ENCODE measurements at regions not wholly inside any gene's neighbourhood (a gene's known extent, or its start where the extent isn't known, plus 50 kb on each side); places are given as distances from the start of the nearest gene placed in this dataset.

DNA sequence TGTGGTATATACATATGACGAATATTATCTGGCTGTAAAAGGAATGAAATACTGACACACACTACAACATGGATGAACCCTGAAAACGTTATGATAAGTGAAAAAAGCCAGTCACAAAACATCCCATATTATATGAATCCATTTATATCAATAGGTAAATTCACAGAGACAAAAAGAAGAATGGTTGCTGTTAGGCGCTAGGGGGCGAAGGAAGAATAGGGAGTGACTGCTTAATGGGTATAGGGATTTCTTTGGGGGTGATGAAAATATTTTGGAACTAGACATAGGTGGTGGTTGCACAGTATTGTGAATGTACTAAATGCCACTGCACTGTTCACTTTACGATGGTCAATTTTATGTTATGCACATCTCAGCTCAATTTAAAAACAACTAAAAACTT, 96.4 kb upstream of the EGFL6 start:
- BruUV-seq (replicated peaks) = no TSS peak
- CTCF ChIA-PET (ENCODE audit: low intra/inter-chr PET ratio, low total read pairs) = no interaction called here
- Histone ChIP-seq H2AFZ (ENCODE audit: low read length) (no peak overlapping the region), H3K27ac (ENCODE audit: extremely low read length, insufficient read depth, low read length) (no peak overlapping the region), H3K36me3 (replicated peaks in 1 of 2; ENCODE audit: control insufficient read depth in 1 of 2, insufficient read depth in 2 of 2, low read length in 2 of 2) (no peaks in the 10 kb centered on the region), H3K4me1 (ENCODE audit: insufficient read depth, low read length) (no peaks in the 10 kb centered on the region), H4K20me1 (ENCODE audit: insufficient read depth, low read length) (no peaks in the 10 kb centered on the region), H3K9ac (ENCODE audit: insufficient read depth, low read depth, low read length) (no peak overlapping the region), H3K4me2 (ENCODE audit: low read depth, low read length) (no peak overlapping the region), H3K79me2 (ENCODE audit: insufficient read depth, low read length) (no peaks in the 10 kb centered on the region), H3K4me3 (replicated peaks in 1 of 3; ENCODE audit: insufficient read depth in 1 of 3, low read depth in 2 of 3, low read length in 3 of 3) (no peak overlapping the region), H3K9me3 (ENCODE audit: low read length) (no peaks in the 10 kb centered on the region), H3K27me3 (ENCODE audit: control insufficient read depth in 1 of 2, insufficient read depth in 2 of 2, low read length in 2 of 2) (no peaks in the 10 kb centered on the region)
- intact Hi-C loops (cut with micrococcal nuclease; ENCODE audit: unreplicated experiment) = no loop called here
- in situ Hi-C loops (cut with HindIII; ENCODE audit: extremely low pct_ligation_motif_present, low pct_unique_long_range_greater_than_20kb) = no loop called here
- DNase-seq (ENCODE audit: low spot score) (no peak), FAIRE-seq (no peak), ATAC-seq (no peak)
- POLR2A ChIA-PET = no interaction called here
- TF ChIP-seq, protein P1, sequence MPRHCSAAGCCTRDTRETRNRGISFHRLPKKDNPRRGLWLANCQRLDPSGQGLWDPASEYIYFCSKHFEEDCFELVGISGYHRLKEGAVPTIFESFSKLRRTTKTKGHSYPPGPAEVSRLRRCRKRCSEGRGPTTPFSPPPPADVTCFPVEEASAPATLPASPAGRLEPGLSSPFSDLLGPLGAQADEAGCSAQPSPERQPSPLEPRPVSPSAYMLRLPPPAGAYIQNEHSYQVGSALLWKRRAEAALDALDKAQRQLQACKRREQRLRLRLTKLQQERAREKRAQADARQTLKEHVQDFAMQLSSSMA (CRISPR knock-in tag; IDR thresholded peaks at IDR 0.05) = no peak
- TF ChIP-seq, protein P2, sequence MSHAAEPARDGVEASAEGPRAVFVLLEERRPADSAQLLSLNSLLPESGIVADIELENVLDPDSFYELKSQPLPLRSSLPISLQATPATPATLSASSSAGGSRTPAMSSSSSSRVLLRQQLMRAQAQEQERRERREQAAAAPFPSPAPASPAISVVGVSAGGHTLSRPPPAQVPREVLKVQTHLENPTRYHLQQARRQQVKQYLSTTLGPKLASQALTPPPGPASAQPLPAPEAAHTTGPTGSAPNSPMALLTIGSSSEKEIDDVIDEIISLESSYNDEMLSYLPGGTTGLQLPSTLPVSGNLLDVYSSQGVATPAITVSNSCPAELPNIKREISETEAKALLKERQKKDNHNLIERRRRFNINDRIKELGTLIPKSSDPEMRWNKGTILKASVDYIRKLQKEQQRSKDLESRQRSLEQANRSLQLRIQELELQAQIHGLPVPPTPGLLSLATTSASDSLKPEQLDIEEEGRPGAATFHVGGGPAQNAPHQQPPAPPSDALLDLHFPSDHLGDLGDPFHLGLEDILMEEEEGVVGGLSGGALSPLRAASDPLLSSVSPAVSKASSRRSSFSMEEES (CRISPR knock-in tag; IDR thresholded peaks at IDR 0.05) = no peak
- no peak for TF ChIP-seq SKI (IDR thresholded peaks at IDR 0.05; ENCODE audit: partially characterized antibody)
- TF ChIP-seq ARNTL (CRISPR knock-in tag; IDR thresholded peaks at IDR 0.05) = no peak
- TF ChIP-seq, protein P3, sequence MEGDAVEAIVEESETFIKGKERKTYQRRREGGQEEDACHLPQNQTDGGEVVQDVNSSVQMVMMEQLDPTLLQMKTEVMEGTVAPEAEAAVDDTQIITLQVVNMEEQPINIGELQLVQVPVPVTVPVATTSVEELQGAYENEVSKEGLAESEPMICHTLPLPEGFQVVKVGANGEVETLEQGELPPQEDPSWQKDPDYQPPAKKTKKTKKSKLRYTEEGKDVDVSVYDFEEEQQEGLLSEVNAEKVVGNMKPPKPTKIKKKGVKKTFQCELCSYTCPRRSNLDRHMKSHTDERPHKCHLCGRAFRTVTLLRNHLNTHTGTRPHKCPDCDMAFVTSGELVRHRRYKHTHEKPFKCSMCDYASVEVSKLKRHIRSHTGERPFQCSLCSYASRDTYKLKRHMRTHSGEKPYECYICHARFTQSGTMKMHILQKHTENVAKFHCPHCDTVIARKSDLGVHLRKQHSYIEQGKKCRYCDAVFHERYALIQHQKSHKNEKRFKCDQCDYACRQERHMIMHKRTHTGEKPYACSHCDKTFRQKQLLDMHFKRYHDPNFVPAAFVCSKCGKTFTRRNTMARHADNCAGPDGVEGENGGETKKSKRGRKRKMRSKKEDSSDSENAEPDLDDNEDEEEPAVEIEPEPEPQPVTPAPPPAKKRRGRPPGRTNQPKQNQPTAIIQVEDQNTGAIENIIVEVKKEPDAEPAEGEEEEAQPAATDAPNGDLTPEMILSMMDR (CRISPR knock-in tag; IDR thresholded peaks at IDR 0.05) = no peak
- TF ChIP-seq HNRNPLL (IDR thresholded peaks at IDR 0.05; ENCODE audit: low read depth, low read length, poor library complexity, severe bottlenecking) = no peak
- no peak for TF ChIP-seq ZNF354B (CRISPR knock-in tag; IDR thresholded peaks at IDR 0.05)
- no peak for TF ChIP-seq REL (CRISPR knock-in tag; conservative IDR thresholded peaks at IDR 0.05)
- no peak for TF ChIP-seq MZF1 (CRISPR knock-in tag; IDR thresholded peaks at IDR 0.05; ENCODE audit: borderline replicate concordance)
- TF ChIP-seq NKX3-1 (CRISPR knock-in tag; IDR thresholded peaks at IDR 0.05) = no peak
- TF ChIP-seq, protein P4, sequence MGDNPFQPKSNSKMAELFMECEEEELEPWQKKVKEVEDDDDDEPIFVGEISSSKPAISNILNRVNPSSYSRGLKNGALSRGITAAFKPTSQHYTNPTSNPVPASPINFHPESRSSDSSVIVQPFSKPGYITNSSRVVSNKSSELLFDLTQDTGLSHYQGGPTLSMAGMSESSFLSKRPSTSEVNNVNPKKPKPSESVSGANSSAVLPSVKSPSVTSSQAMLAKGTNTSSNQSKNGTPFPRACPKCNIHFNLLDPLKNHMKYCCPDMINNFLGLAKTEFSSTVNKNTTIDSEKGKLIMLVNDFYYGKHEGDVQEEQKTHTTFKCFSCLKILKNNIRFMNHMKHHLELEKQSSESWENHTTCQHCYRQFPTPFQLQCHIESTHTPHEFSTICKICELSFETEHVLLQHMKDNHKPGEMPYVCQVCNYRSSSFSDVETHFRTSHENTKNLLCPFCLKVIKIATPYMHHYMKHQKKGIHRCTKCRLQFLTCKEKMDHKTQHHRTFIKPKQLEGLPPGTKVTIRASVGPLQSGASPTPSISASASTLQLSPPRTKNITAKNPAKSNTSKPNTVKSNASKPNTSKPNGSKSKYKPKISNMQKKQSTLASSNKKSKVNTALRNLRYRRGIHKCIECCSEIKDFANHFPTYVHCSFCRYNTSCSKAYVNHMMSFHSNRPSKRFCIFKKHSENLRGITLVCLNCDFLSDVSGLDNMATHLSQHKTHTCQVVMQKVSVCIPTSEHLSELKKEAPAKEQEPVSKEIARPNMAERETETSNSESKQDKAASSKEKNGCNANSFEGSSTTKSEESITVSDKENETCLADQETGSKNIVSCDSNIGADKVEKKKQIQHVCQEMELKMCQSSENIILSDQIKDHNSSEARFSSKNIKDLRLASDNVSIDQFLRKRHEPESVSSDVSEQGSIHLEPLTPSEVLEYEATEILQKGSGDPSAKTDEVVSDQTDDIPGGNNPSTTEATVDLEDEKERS (CRISPR knock-in tag; IDR thresholded peaks at IDR 0.05) = no peak
- WGBS (ENCODE audit: low lambda C conversion rate) = 41% methylated on average over 5 of the region's 5 CpGs

Measured in HepG2 (cell line).